HG03571 (cell line): ENCODE measurements at regions not wholly inside any gene's neighbourhood (a gene's known extent, or its start where the extent isn't known, plus 50 kb on each side); places are given as distances from the start of the nearest gene placed in this dataset.

Source experiments
- ATAC-seq: cut with Tn5 transposase; IDR thresholded peaks from one replicate; pipeline ENCODE4 v1.9.1; 2021; ENCODE audit not compliant: unreplicated experiment

DNA sequence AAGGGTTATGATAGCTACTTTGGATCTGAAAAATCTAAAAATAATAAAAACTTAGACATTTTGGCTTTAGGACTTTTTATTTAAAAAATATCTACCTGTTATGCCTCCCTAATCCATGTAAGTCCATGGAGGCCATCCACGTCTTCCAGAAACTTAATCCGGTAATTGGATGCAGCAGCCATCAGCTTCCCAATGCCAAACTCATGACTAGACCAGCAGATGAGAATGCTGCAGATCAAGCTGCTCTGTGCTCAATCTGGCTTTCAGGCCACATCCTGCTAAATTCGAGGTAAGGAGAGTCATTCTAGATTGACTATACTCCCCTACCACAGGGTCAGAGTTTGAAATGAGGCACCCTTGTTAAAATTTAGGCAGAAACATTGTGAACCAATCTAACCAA is 168.5 kb upstream of the TCERG1L start:
- no peak for ATAC-seq

DNA sequence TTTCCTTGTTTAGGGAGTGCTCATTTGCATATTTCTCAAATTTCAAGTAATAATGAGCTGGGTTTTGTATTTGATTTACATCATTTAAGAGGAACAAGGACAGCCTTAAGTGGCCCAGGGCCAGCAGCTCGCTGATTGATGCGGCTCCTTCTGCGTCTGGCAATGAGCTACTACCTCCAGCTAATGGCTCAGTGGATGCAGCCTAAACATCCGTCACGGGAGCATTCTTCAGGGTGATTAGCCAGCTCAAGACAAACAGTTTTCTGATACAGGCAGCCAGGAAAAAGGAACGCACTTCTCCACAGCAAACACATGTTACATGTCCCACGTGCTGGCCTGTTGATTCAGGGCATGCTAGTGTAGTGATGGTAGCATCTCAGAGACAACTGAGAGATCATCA is 169.3 kb upstream of the TCERG1L start:
- ATAC-seq, result no peak

DNA sequence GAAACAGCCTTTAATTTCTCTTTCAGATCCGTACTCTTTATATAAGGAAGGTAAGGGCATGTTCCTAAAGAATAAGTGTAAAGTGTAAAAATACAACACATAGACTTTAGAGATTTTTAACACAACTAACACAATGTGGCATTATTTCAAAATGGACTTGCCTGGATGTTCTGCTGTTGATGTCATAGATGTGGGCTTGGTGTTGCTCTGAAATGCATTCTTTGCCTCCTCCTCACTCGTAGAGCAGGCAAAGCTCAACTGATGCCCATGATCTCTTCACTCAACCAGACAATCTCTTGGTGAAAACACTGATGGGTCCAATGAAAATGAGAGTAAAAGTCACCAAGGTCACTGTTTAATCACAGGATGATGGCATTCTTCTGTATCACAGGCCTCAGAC is 174.2 kb upstream of the TCERG1L start:
- no peak for ATAC-seq

DNA sequence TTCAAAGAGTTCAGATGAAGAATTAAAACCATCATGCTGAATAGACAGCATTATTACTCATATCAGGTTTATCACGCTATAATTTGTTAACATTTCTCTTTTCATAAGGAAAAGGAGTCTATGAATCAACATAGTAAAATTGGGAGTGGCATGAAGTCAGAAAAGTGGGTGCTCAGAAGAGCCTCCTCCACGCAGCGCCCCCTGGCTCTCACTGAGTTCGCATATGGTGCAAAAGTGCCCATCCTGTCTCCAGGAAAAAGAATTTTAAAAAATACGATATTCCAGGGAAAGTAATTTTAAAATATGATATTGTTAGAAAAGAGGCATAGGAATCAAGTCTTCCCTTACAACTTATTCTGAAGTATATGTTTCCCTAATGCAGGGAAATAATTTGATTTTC is 176.3 kb upstream of the TCERG1L start:
- ATAC-seq, result no peak

DNA sequence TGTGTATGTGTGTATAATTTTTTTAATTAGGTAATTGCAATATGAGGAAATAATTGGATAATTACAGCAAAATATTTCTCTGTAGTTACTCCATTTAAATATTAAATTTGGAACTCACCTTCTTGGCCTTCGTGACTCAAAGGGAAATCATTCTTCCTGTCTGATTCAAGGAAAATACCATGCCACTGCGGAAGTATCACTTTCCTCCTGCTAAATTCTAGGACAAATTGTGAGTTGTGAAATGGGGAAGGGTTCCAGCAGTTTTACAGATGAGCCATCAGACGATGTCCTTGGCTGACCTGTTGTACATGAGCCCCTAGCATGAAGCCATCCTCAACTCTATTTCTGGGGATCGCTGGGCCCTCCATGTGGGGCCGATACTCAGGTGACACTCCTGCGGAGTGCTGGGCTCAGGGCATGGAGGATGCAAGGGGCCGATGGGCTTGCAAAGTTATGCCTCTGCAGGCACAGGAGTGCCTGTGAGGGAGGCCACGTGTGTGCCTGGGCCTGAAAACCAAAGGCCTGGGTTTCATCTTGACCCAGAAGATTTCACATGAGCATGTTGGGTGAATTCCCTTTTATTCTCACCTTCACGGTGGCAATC is 179.6 kb upstream of the TCERG1L start:
- no peak for ATAC-seq

DNA sequence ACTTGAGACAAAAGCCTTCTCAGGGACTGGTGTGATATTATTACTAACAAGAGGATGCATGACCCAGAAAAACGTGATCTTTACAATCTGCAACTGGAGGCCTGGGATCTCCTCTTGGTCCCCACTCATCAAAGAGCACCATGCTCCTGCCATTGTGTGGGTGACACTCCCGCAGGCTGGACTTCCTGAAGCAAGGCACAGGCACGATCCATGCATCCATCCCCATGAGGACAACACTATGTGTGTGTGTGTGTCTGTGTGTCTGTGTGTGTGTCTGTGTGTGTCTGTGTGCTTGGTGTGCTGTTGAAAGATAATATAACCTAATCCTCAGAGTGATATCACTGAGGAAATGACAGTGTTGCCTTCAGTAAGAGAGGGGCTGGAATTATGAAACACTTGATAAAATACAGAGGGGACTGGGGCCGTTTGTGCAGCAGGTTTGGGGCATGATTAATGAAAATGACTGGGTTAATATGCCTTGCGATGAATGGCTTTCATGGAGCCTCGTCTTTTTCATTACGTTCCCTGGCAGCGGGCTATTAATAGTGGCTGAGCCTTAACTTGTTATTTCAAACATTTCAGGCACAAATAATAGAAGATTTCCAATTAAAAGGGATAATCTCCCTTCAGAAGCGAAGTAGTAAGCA is 180.8 kb upstream of the TCERG1L start:
- ATAC-seq, result no peak

DNA sequence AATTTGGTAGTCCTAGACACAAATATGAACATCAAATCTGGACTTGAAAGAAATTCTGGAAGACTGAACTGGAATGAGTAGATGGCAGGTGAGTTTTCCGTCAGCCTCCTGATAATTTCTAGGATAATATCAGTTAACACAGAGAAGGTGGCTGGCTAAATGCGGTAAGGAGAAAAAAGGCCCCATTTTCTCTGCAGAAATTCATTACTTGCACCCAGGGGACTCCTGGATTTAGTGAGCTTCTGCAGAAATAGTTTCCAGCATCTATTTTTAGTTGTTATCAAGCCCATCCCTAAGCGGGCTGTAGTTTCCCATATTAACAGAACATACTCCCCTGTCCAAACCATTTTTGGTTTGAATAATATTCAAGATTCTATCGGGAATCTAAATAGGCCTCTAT is 181.9 kb upstream of the TCERG1L start:
- no peak for ATAC-seq

DNA sequence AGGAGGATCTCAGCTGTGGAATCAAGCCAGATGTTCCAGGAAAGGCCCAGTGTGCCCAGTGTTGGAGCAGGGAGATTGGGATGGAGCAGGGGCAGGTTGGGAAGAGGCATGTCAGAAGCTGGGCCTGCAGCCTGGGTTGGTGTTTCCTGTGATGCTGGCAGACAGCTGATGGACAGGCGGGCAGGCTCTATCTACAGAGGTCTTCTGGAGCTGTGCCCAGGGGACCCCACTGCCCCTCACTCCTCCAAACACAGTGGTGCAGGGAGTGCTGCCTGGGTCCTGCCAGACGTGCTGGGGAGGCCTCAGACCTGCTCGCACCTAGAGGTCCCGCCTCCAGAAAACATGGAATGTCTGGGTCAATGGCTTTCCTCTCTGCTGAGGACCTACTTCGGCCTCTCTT is 182.9 kb upstream of the TCERG1L start:
- no peak for ATAC-seq

DNA sequence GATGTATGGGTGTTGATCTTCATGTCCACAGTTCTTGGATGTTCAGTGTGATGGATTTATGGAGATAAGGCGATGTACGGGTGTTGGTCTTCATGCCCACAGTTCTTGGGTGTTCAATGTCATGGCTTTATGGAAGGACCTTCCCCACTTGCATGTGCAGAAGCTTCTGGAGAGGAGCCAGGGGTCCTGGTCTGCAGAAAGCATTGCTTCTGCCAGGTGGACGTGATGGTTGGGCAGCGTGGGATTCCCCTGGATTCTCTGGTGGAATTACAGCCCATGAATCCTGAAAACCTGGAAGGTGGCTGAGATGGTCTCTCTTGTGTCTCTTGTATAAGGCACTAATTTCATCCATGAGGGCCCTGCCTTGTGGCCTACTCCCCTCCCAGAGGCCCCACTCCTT is 183.7 kb upstream of the TCERG1L start:
- no peak for ATAC-seq

DNA sequence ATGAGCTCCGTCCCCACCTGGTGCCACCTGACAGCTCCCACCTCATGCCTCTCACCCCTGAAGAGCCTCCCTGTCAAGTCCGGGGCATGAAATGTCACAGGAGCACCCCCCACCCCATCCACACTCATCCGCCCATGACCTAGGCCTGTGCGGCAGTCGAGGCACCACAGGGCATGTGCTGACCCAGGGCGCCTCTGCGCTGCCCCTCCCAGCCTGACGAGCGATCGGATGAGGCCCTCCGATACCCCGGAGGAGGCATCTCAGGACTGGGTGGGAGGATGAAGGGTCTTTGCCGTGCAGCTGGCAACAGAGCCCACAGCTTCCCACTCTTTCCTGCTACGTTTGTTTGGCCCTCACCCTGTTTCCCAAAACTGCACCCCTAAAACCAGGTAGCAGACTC is 184.4 kb upstream of the TCERG1L start:
- no peak for ATAC-seq

DNA sequence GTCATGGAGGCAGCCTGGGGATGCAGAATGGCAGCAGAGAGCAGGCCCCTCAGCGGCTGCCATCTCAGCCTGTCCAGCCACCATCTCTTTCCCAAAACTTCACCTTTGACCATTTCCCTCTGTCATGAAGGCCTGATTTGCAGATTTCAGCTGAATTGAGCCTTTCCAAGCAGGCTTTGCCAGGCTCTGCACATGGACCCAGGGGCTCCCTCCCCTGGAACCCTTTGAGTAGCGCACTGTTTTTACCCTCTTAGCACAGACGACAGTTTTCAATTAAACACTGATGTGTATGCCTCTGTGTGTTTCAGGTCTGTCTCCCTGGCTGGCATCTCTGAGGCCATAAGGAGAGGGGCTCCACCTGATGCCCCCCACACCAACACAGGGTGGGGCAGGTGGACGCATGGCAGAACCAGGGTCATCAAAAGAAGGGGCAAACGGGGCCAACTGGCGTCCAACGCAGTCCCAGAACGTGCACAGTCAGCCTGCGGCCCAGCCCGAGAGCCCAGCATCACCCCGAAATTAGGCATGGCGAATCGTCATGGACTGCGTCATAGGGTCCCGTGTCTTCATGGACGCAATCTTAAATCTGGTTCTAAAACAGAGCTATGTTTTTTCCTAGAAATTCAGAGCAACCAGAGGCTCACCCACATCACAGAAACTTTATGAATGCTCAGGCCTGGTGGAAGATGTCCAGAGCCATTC is 185.0 kb upstream of the TCERG1L start:
- ATAC-seq, result no peak

DNA sequence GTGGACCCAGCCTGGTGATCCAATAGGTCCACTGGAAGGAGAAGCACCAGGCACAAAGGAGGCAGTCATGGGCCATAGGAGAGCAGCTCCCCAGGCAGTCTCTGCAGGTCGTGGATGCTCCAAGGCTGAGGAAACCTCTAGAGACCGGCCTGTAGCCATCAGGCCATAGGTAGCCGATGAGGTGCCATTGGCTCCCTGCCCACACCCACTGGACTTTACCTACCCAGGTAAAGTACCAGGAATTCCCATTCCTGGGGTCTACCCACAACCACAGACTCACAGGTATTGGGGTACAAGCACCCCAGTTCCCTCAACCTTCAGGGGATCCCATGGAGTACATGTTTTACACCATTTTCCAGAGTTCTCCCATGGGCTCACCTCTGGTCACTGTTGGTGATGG is 188.0 kb upstream of the TCERG1L start:
- no peak for ATAC-seq

DNA sequence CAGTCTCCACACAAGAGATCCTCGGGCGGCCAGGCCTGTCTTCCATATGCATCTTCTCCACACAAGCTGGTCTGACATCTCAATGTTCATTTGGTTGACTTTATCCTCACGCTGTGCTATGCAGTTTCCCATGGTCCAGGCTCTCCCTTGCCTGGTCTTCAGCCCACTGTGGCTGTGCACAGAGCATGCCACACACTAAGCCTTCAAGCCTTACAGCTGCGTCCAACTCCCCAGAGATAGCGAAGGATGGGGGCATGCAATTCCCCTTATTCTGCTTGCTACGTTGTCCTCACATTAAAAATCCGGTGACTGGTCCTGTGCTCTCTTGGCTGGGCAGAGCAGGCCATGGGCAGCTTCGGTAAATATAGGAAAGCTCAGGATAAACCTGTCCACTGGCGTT is 188.7 kb upstream of the TCERG1L start:
- ATAC-seq, result no peak

DNA sequence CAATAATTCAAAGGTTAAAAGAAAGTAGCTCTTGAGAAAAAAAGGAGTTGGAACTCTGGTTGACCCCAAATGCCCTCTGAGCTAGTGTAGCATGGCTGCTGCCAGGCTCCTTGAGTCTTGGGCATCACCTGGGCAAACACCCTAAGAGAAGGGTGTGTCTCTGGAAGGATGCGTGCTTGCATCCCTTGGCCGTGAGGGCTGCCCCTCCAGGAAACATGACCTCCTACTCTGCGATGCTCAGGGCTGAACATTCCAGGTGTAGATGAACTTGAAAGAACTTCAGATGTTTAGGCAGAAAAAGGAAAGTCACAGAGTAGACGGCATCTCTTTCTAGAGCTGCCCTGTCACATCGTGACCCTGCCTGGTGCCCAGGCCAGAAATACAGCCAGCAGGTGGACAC is 189.4 kb upstream of the TCERG1L start:
- ATAC-seq, result no peak

DNA sequence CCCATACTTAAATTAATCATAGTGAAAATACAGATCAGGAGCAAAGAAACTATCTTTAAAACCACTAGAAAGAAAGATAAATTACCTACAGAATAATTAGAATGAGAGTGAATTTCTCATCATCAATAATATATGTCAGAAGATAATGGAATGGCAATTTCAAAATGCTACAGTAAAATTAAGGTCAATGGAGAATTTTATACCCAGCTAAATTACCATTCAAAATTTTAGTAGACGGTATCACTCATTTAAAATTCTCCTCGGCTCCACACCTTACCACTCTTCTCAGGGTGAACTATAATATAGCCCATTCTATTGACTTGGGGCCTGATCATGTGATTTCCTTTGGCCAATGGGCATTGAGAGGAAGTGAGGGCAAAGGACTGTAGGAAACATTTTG is 192.5 kb upstream of the TCERG1L start:
- no peak for ATAC-seq

DNA sequence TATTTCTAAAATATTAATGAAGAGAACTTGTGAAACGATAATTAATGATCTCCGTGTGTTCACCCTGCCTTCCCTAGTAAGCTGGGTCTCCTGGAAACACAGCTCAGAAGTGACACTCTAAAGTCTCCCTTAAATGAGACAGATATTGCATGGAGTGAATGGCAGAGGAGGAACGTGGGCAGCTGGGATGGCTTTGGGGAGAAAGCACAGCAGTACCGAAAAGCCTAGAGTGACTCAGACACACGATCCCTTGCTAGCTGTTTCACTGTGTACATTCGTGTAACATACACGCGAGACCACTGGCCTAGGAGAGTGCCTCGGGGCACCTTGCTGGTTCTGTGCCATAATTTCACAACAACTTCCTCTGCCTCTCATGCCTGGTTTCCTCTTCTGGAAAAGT is 199.9 kb upstream of the TCERG1L start:
- ATAC-seq, result no peak

DNA sequence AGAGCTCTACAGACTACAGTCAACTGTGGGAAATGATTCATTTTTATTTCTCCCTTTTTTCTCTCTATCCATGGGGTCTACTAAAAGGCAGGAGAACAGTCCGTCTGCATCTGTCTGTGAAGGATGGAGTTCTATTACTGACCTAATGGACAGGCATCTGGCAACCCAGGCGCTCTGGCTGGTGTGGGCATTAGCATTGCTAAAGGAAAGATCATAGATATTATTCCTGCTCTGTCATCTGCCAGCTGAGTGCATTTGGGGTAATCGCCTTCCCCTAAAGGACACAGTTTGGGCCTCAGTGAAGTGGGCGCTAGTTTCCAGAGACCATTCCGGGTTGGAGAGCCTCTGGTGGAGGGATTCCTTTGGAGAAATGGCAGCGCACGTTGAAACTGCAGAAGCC is 201.3 kb upstream of the TCERG1L start:
- no peak for ATAC-seq

DNA sequence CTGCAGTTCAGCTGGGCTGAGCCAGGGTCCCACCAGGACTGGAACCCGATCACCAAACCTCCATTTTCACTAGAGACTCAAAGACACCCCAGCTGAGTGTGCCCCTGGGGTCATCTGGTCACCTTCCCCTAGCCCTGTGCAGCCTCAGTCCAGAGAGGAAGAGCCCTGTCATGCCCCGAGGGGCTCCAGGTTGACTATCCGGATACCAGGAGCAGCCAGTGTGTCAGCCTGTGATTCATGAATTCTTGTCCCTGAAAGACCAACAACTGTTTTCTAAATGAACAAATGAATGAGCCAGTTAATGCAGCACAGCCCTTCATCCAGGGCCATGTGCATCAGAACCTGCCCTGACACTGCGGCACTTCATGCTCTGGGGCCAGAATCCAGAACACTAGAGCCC is 201.9 kb upstream of the TCERG1L start:
- ATAC-seq, result no peak

DNA sequence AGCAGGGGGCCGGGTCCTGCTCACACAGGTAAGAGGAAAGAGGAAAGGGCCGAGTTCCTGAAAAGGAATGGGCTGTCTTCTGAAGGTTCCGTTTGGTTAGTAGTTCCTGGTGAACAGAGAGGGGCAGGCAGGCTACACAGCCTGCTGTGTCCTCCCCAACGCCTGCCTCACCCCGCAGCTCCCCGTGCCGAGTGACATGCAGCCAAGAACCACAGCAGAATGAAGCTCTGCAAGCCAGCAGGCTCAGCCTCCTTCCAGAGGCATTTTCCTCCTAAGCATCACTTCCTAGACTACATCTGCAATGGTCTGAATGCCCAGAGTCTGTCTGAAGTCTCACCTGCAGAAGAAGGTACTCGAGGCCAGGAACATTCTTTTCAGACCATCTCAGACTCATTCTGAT is 202.4 kb upstream of the TCERG1L start:
- ATAC-seq, result no peak

DNA sequence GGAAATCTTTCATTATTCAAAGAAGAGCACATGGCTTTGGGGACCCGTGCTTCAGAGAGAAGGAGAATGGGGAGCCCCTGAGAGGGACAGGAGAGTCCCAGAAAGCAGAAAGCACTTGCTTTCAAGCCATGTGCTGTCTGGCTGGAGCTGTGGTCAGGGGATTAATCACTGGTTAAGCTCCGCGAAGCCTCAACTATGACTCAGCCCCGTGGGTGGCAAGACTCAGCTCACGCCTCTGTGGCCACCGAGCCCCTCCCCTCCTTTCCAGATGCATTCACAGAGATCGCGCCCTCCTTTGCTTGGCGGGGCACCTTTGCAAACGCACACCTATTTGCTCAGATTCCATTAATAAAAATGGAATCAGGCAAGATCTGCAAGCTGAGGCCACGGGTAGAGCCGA is 202.9 kb upstream of the TCERG1L start:
- no peak for ATAC-seq

DNA sequence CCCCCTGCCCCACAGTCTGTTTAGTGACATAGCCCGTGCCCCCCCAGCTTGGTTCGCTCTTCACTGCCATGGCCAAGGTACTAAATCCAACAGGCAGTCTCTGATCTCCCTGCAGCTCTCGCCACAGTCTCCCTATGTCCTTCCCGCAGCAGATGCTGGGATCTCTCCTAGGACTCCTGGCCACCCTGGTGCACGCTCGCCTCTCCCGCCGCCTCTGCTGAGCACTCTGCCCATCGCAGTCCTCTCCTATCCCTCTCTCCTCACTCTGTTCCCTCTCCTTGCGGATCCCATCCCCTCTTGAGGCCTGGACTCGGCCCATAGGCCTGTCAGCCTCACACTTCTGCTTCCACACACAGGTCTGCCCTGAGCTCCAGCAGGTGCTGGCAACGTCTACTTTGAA is 204.8 kb upstream of the TCERG1L start:
- ATAC-seq, result no peak

DNA sequence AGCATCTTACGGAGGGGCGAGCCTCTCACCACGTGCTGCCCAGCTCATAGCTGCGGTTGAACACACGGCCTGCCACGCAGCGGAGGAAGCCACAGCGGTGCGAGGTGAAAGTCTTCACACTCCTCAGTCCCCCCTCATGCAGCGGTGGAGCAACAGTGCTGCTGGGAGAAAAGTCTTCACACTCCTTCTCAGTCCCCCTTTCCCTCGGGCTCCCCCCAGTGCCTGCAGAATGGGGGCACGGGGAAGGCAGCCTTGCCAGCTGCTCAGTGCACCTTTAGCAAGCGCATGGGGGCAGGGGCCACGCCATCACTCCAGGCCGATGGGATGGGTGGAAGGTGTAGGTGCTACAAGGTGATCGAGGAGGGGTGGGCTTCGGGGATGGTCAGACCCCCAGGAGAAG is 206.3 kb upstream of the TCERG1L start:
- no peak for ATAC-seq
